GM19395 (cell line): ENCODE measurements at regions not wholly inside any gene's neighbourhood (a gene's known extent, or its start where the extent isn't known, plus 50 kb on each side); places are given as distances from the start of the nearest gene placed in this dataset.

ENCODE experiments used
- ATAC-seq: cut with Tn5 transposase; IDR thresholded peaks from one replicate; pipeline ENCODE4 v1.9.1; 2021; ENCODE audit warnings: mild to moderate bottlenecking, moderate library complexity; ENCODE audit not compliant: unreplicated experiment

GRCh38 chr4:3364634-3365314, 72.0 kb downstream of the RGS12 start:
- ATAC-seq, result no peak

GRCh38 chr4:3365326-3365725, 72.5 kb downstream of the RGS12 start:
- ATAC-seq, result no peak

- ATAC-seq, result no peak
These were observed 73.3 kb downstream of the RGS12 start for GRCh38 chr4:3365871-3366842.

- ATAC-seq, result no peak
These were observed 74.3 kb downstream of the RGS12 start for GRCh38 chr4:3366893-3367775.

GRCh38 chr4:3367866-3368265, 73.9 kb upstream of the HGFAC start:
- ATAC-seq, result no peak

GRCh38 chr4:3368334-3368733, 73.4 kb upstream of the HGFAC start:
- no peak for ATAC-seq

GRCh38 chr4:3368841-3369760, 72.7 kb upstream of the HGFAC start:
- ATAC-seq, result no peak

- no peak for ATAC-seq
These were observed 71.7 kb upstream of the HGFAC start for GRCh38 chr4:3369781-3370674.

- no peak for ATAC-seq
These were observed 70.5 kb upstream of the HGFAC start for GRCh38 chr4:3371033-3372001.

GRCh38 chr4:3372264-3372932, 69.4 kb upstream of the HGFAC start:
- ATAC-seq, result no peak

GRCh38 chr4:3372933-3373465, 68.8 kb upstream of the HGFAC start:
- no peak for ATAC-seq

GRCh38 chr4:3373468-3373867, 68.3 kb upstream of the HGFAC start:
- no peak for ATAC-seq

- ATAC-seq, result no peak
These were observed 67.6 kb upstream of the HGFAC start for GRCh38 chr4:3374011-3374645.

- no peak for ATAC-seq
These were observed 67.1 kb upstream of the HGFAC start for GRCh38 chr4:3374667-3375066.

GRCh38 chr4:3375688-3376087, 66.1 kb upstream of the HGFAC start:
- ATAC-seq, result no peak

- no peak for ATAC-seq
These were observed 65.5 kb upstream of the HGFAC start for GRCh38 chr4:3376266-3376665.

GRCh38 chr4:3377557-3377956, 64.2 kb upstream of the HGFAC start:
- no peak for ATAC-seq
